Neural cell (in vitro differentiated cells): ENCODE measurements at regions not wholly inside any gene's neighbourhood (a gene's known extent, or its start where the extent isn't known, plus 50 kb on each side); places are given as distances from the start of the nearest gene placed in this dataset.

Experiments
- H2AFZ ChIP-seq: fragments of 200-600, 300-800 bp; sonication (generic), shearing (Covaris generic); 2 replicates; pipeline ENCODE4 v1.6.0; 2014; ENCODE audit warnings: low read depth, mild to moderate bottlenecking, antibody characterized with exemption, low read length, moderate library complexity
- H3F3A ChIP-seq: fragments of 200-600 bp; shearing (Covaris generic); 2 replicates; pipeline ENCODE4 v1.6.1; 2016; ENCODE audit warnings: mild to moderate bottlenecking, moderate library complexity, mixed read lengths, antibody characterized with exemption, low read length; ENCODE audit not compliant: insufficient read depth, poor library complexity, severe bottlenecking
- H3K27ac ChIP-seq: fragments of 200-600, 300-800 bp; sonication (generic), shearing (Covaris generic); 2 replicates; pipeline ENCODE4 v1.5.1; 2014; ENCODE audit warnings: mild to moderate bottlenecking, low read length, moderate library complexity
- H3K27me3 ChIP-seq: fragments of 300-800, 200-600 bp; sonication (generic), shearing (Covaris generic); 2 replicates; pipeline ENCODE4 v1.6.0; 2014; ENCODE audit warnings: mild to moderate bottlenecking, low read depth, low read length, moderate library complexity; ENCODE audit not compliant: insufficient read depth
- H3K36me3 ChIP-seq: fragments of 300-800, 200-600 bp; sonication (generic), shearing (Covaris generic); 2 replicates; pipeline ENCODE4 v1.5.1; 2014; ENCODE audit warnings: mild to moderate bottlenecking, antibody characterized with exemption, low read length, moderate library complexity; ENCODE audit not compliant: insufficient read depth
- H3K4me2 ChIP-seq: fragments of 300-800, 200-600 bp; sonication (generic), shearing (Covaris generic); 2 replicates; pipeline ENCODE4 v1.6.0; 2014; ENCODE audit warnings: mild to moderate bottlenecking, low read length
- H3K4me3 ChIP-seq: fragments of 300-800, 200-600 bp; sonication (generic), shearing (Covaris generic); 2 replicates; pipeline ENCODE4 v1.5.1; 2014; ENCODE audit warnings: mild to moderate bottlenecking, low read length, moderate library complexity
- H3K79me2 ChIP-seq: fragments of 200-600 bp; shearing (Covaris generic); replicated peaks from 2 replicates; pipeline ENCODE4 v1.6.0; 2014; ENCODE audit warnings: mild to moderate bottlenecking, low read length, moderate library complexity; ENCODE audit not compliant: insufficient read depth
- H3K9ac ChIP-seq: fragments of 300-800, 200-600 bp; sonication (generic), shearing (Covaris generic); 2 replicates; pipeline ENCODE4 v1.6.1; 2016; ENCODE audit warnings: mild to moderate bottlenecking, low read length, mixed read lengths
- H3K9me2 ChIP-seq: fragments of 200-600 bp; shearing (Covaris generic); 2 replicates; pipeline ENCODE4 v1.6.1; 2016; ENCODE audit warnings: mild to moderate bottlenecking, low read length, mixed read lengths; ENCODE audit not compliant: insufficient read depth
- H3K9me3 ChIP-seq: fragments of 200-600, 300-800 bp; sonication (generic), shearing (Covaris generic); 2 replicates; pipeline ENCODE4 v1.6.1; 2016; ENCODE audit warnings: mild to moderate bottlenecking, mixed run types, low read length, moderate library complexity, mixed read lengths
- H4K20me1 ChIP-seq: fragments of 200-600 bp; shearing (Covaris generic); 2 replicates; pipeline ENCODE4 v1.6.1; 2016; ENCODE audit warnings: mild to moderate bottlenecking, mixed run types; ENCODE audit not compliant: insufficient read depth
- EP300 ChIP-seq: fragments of 450-650 bp; conservative IDR thresholded peaks from 2 replicates; pipeline ENCODE4 v1.6.1; 2014; ENCODE audit warnings: antibody characterized with exemption, mild to moderate bottlenecking, moderate library complexity; ENCODE audit not compliant: poor library complexity, severe bottlenecking
- EZH2 ChIP-seq: fragments of 200-600, 300-800 bp; shearing (Covaris generic), sonication (generic); IDR thresholded peaks from 2 replicates; pipeline ENCODE4 v1.6.1; 2014; ENCODE audit warnings: antibody characterized with exemption, low read length, borderline replicate concordance, mild to moderate bottlenecking; ENCODE audit not compliant: insufficient read depth, poor library complexity, severe bottlenecking
- MXI1 ChIP-seq: fragments of 450-650 bp; conservative IDR thresholded peaks from 2 replicates; pipeline ENCODE4 v1.6.1; 2014; ENCODE audit warnings: antibody characterized with exemption, mild to moderate bottlenecking; ENCODE audit not compliant: poor library complexity, severe bottlenecking
- POLR2AphosphoS5 ChIP-seq: IDR thresholded peaks from 2 replicates; pipeline ENCODE4 v1.6.1; 2012
- RAD21 ChIP-seq: fragments of 450-650 bp; conservative IDR thresholded peaks from 2 replicates; pipeline ENCODE4 v1.6.1; 2014; ENCODE audit warnings: antibody characterized with exemption, mild to moderate bottlenecking, moderate library complexity
- REST ChIP-seq: IDR thresholded peaks from 2 replicates; pipeline ENCODE4 v1.6.1; 2012; ENCODE audit warnings: borderline replicate concordance
- SMC3 ChIP-seq: fragments of 450-650 bp; conservative IDR thresholded peaks from 2 replicates; pipeline ENCODE4 v1.6.1; 2014; ENCODE audit warnings: antibody characterized with exemption, mild to moderate bottlenecking, moderate library complexity; ENCODE audit not compliant: poor library complexity
- TAF1 ChIP-seq: IDR thresholded peaks from 2 replicates; pipeline ENCODE4 v1.6.1; 2012; ENCODE audit warnings: low read depth
- TF ChIP-seq, protein P1 (sequence below): fragments of 450-650 bp; IDR thresholded peaks from 2 replicates; pipeline ENCODE4 v1.5.1; 2014; ENCODE audit warnings: antibody characterized with exemption, mild to moderate bottlenecking, moderate library complexity; ENCODE audit not compliant: poor library complexity, severe bottlenecking

- TF ChIP-seq REST (no peak), POLR2AphosphoS5 (no peak), EZH2 (no peak), RAD21 (no peak), TAF1 (no peak), SMC3 (no peak)
- TF ChIP-seq, protein P1, sequence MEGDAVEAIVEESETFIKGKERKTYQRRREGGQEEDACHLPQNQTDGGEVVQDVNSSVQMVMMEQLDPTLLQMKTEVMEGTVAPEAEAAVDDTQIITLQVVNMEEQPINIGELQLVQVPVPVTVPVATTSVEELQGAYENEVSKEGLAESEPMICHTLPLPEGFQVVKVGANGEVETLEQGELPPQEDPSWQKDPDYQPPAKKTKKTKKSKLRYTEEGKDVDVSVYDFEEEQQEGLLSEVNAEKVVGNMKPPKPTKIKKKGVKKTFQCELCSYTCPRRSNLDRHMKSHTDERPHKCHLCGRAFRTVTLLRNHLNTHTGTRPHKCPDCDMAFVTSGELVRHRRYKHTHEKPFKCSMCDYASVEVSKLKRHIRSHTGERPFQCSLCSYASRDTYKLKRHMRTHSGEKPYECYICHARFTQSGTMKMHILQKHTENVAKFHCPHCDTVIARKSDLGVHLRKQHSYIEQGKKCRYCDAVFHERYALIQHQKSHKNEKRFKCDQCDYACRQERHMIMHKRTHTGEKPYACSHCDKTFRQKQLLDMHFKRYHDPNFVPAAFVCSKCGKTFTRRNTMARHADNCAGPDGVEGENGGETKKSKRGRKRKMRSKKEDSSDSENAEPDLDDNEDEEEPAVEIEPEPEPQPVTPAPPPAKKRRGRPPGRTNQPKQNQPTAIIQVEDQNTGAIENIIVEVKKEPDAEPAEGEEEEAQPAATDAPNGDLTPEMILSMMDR = no peak
- Histone ChIP-seq H3F3A (no peaks in the 10 kb centered on the region), H3K27ac (no peak overlapping the region), H2AFZ (no peak overlapping the region), H3K4me2 (no peak overlapping the region), H3K4me3 (no peak overlapping the region), H3K9me2 (no peaks in the 10 kb centered on the region), H3K27me3 (no peaks in the 10 kb centered on the region), H4K20me1 (no peaks in the 10 kb centered on the region), H3K9me3 (peaks cover 25% of the 10 kb centered on the region), H3K79me2 (no peaks in the 10 kb centered on the region), H3K36me3 (no peaks in the 10 kb centered on the region), H3K9ac (no peak overlapping the region)
Measured at GRCh38 chr12:34402228-34402898, 380.1 kb downstream of the ALG10 start.

GRCh38 chr12:34402899-34403705 lies 380.8 kb downstream of the ALG10 start:
- no peak overlapping the region for H3K9ac ChIP-seq
- H3K9me2 ChIP-seq = no peaks in the 10 kb centered on the region
- no peaks in the 10 kb centered on the region for H4K20me1 ChIP-seq
- H3K27ac ChIP-seq = no peak overlapping the region
- TF ChIP-seq, protein P1 = no peak
- no peak for TF ChIP-seq EZH2
- TF ChIP-seq TAF1 = no peak
- no peak for TF ChIP-seq SMC3
- no peak for TF ChIP-seq POLR2AphosphoS5
- TF ChIP-seq MXI1 = no peak
- TF ChIP-seq EP300 = no peak
- no peak for TF ChIP-seq RAD21
- TF ChIP-seq REST = no peak
- H3K36me3 ChIP-seq = no peaks in the 10 kb centered on the region
- H3F3A ChIP-seq = no peaks in the 10 kb centered on the region
- no peaks in the 10 kb centered on the region for H3K27me3 ChIP-seq
- no peak overlapping the region for H3K4me2 ChIP-seq
- H3K79me2 ChIP-seq = no peaks in the 10 kb centered on the region
- H2AFZ ChIP-seq = no peak overlapping the region
- no peak overlapping the region for H3K4me3 ChIP-seq
- peaks cover 24% of the 10 kb centered on the region for H3K9me3 ChIP-seq
